ENCODE measurements at regions not wholly inside any gene's neighbourhood (a gene's known extent, or its start where the extent isn't known, plus 50 kb on each side); places are given as distances from the start of the nearest gene placed in this dataset.

- CTCF ChIA-PET = no interaction called here
- intact Hi-C loops (cut with micrococcal nuclease) = no loop called here
- Histone ChIP-seq H3K79me2 (ENCODE audit: insufficient read depth, low read length) (no peaks in the 10 kb centered on the region), H3K4me3 (replicated peaks in 1 of 2; ENCODE audit: low read depth in 1 of 2, low read length in 2 of 2) (no peak overlapping the region), H3K9me3 (ENCODE audit: control insufficient read depth in 1 of 2, insufficient read depth in 1 of 2, low read depth in 1 of 2, low read length in 2 of 2) (no peaks in the 10 kb centered on the region), H2AFZ (ENCODE audit: low read depth, low read length, poor library complexity, severe bottlenecking) (no peak overlapping the region), H3K4me1 (ENCODE audit: control insufficient read depth in 1 of 2, insufficient read depth in 2 of 2, low read length in 2 of 2) (no peaks in the 10 kb centered on the region), H3K27me3 (ENCODE audit: insufficient read depth, low read length) (no peaks in the 10 kb centered on the region), H3K27ac (ENCODE audit: low read depth, low read length) (no peak overlapping the region), H3K9ac (ENCODE audit: low read length) (no peak overlapping the region), H4K20me1 (ENCODE audit: insufficient read depth) (no peaks in the 10 kb centered on the region), H3K9me2 (ENCODE audit: insufficient read depth) (no peaks in the 10 kb centered on the region), H3K4me2 (ENCODE audit: low read length) (no peak overlapping the region), H3K36me3 (ENCODE audit: control insufficient read depth in 1 of 2, insufficient read depth in 2 of 2, low read length in 2 of 2) (no peaks in the 10 kb centered on the region)
- RAD21 ChIA-PET (ENCODE audit: low non-redundant PET in 1 of 2, low total read pairs in 2 of 2, uncharacterized antibody in 2 of 2, unreplicated experiment in 2 of 2) = no interaction called here
- no peak for ATAC-seq
- POLR2A ChIA-PET = no interaction called here
- no peak for DNase-seq (ENCODE audit: low read depth, low spot score)
- no peak for TF ChIP-seq CTCF (IDR thresholded peaks at IDR 0.05 in 2 of 3, conservative IDR thresholded peaks at IDR 0.05 in 1 of 3; ENCODE audit: borderline replicate concordance in 1 of 3, insufficient read depth in 1 of 3, low read depth in 2 of 3, low read length in 2 of 3)
- no peak for TF ChIP-seq SP1 (IDR thresholded peaks at IDR 0.05; ENCODE audit: low read depth)
- TF ChIP-seq JUND (IDR thresholded peaks at IDR 0.05) = no peak
- no peak for TF ChIP-seq YY1 (IDR thresholded peaks at IDR 0.05; ENCODE audit: extremely low read depth, insufficient replicate concordance, low read depth, low read length)
- TF ChIP-seq SRF (IDR thresholded peaks at IDR 0.05; ENCODE audit: low read depth) = no peak
- TF ChIP-seq TCF7L2 (IDR thresholded peaks at IDR 0.05; ENCODE audit: borderline replicate concordance, extremely low read depth, insufficient read depth, insufficient read length) = no peak
- TF ChIP-seq SIN3A (IDR thresholded peaks at IDR 0.05; ENCODE audit: low read depth) = no peak
- TF ChIP-seq, protein P1, sequence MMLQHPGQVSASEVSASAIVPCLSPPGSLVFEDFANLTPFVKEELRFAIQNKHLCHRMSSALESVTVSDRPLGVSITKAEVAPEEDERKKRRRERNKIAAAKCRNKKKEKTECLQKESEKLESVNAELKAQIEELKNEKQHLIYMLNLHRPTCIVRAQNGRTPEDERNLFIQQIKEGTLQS (IDR thresholded peaks at IDR 0.05) = no peak
- TF ChIP-seq, protein P2, sequence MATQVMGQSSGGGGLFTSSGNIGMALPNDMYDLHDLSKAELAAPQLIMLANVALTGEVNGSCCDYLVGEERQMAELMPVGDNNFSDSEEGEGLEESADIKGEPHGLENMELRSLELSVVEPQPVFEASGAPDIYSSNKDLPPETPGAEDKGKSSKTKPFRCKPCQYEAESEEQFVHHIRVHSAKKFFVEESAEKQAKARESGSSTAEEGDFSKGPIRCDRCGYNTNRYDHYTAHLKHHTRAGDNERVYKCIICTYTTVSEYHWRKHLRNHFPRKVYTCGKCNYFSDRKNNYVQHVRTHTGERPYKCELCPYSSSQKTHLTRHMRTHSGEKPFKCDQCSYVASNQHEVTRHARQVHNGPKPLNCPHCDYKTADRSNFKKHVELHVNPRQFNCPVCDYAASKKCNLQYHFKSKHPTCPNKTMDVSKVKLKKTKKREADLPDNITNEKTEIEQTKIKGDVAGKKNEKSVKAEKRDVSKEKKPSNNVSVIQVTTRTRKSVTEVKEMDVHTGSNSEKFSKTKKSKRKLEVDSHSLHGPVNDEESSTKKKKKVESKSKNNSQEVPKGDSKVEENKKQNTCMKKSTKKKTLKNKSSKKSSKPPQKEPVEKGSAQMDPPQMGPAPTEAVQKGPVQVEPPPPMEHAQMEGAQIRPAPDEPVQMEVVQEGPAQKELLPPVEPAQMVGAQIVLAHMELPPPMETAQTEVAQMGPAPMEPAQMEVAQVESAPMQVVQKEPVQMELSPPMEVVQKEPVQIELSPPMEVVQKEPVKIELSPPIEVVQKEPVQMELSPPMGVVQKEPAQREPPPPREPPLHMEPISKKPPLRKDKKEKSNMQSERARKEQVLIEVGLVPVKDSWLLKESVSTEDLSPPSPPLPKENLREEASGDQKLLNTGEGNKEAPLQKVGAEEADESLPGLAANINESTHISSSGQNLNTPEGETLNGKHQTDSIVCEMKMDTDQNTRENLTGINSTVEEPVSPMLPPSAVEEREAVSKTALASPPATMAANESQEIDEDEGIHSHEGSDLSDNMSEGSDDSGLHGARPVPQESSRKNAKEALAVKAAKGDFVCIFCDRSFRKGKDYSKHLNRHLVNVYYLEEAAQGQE (IDR thresholded peaks at IDR 0.05; ENCODE audit: low read depth) = no peak
- no peak for TF ChIP-seq ZBTB33 (IDR thresholded peaks at IDR 0.05; ENCODE audit: extremely low read depth, insufficient replicate concordance, low read length)
- no peak for TF ChIP-seq CEBPB (IDR thresholded peaks at IDR 0.05; ENCODE audit: low read depth)
- no TSS peak for BruUV-seq (replicated peaks)
These were observed 213.9 kb upstream of the ITGA4 start for GRCh38 chr2:181243319-181243718.

Data from HCT116 (cell line).